HUES64 (cell line): ENCODE measurements at regions not wholly inside any gene's neighbourhood (a gene's known extent, or its start where the extent isn't known, plus 50 kb on each side); places are given as distances from the start of the nearest gene placed in this dataset.

Source experiments
- H3K27ac ChIP-seq: 2 replicates; pipeline ENCODE4 v1.7.0; 2013; ENCODE audit warnings: low read depth, low read length, inconsistent platforms
- H3K27me3 ChIP-seq: 2 replicates; pipeline ENCODE4 v1.6.1; 2013; ENCODE audit warnings: mild to moderate bottlenecking, low read length; ENCODE audit not compliant: insufficient read depth
- H3K36me3 ChIP-seq: 2 replicates; pipeline ENCODE4 v1.6.1; 2013; ENCODE audit warnings: mild to moderate bottlenecking, low read length; ENCODE audit not compliant: insufficient read depth
- H3K4me1 ChIP-seq: 2 replicates; pipeline ENCODE4 v1.6.1; 2013; ENCODE audit warnings: mild to moderate bottlenecking, low read length, moderate library complexity; ENCODE audit not compliant: insufficient read depth
- H3K4me3 ChIP-seq: 2 replicates; pipeline ENCODE4 v1.5.1; 2013; ENCODE audit warnings: mild to moderate bottlenecking, low read length, moderate library complexity
- H3K9ac ChIP-seq: 2 replicates; pipeline ENCODE4 v1.6.1; 2013; ENCODE audit warnings: mild to moderate bottlenecking, low read depth, low read length
- H3K9me3 ChIP-seq: 2 replicates; pipeline ENCODE4 v1.6.1; 2013; ENCODE audit warnings: low read depth, low read length; ENCODE audit not compliant: insufficient read depth
- WGBS: fragments of 150-250, 120-280 bp; methylation state at CpG from one replicate; pipeline ENCODE4 v1.1.7; 2013; ENCODE audit warnings: missing lambda C conversion rate; 5-methylcytosine and 5-hydroxymethylcytosine counted together

- Histone ChIP-seq H3K4me1 (peaks cover 50% of the 10 kb centered on the region), H3K9ac (no peak overlapping the region), H3K4me3 (no peak overlapping the region), H3K27me3 (no peaks in the 10 kb centered on the region), H3K9me3 (no peaks in the 10 kb centered on the region), H3K27ac (no peak overlapping the region), H3K36me3 (no peaks in the 10 kb centered on the region)
- 87% methylated on average over 5 of the region's 5 CpGs for WGBS
Observed at GRCh38 chr1:209387271-209387968, 196.1 kb upstream of the CAMK1G start.

GRCh38 chr1:209387969-209388329, 195.6 kb upstream of the CAMK1G start:
- no peak overlapping the region for H3K9ac ChIP-seq
- no peaks in the 10 kb centered on the region for H3K27me3 ChIP-seq
- H3K4me1 ChIP-seq: peaks cover 46% of the 10 kb centered on the region
- no peaks in the 10 kb centered on the region for H3K9me3 ChIP-seq
- H3K36me3 ChIP-seq: no peaks in the 10 kb centered on the region
- no peak overlapping the region for H3K27ac ChIP-seq
- H3K4me3 ChIP-seq: no peak overlapping the region
- 86% methylated on average over 1 of the region's 2 CpGs for WGBS

GRCh38 chr1:209388358-209388757, 195.2 kb upstream of the CAMK1G start:
- no peaks in the 10 kb centered on the region for H3K27me3 ChIP-seq
- WGBS: 94% methylated on average over 1 of the region's 1 CpG
- H3K27ac ChIP-seq: no peak overlapping the region
- H3K4me1 ChIP-seq: peaks cover 42% of the 10 kb centered on the region
- no peak overlapping the region for H3K4me3 ChIP-seq
- no peak overlapping the region for H3K9ac ChIP-seq
- no peaks in the 10 kb centered on the region for H3K36me3 ChIP-seq
- H3K9me3 ChIP-seq: no peaks in the 10 kb centered on the region

- Histone ChIP-seq H3K36me3 (no peaks in the 10 kb centered on the region), H3K9ac (no peak overlapping the region), H3K4me1 (peaks cover 39% of the 10 kb centered on the region), H3K27ac (no peak overlapping the region), H3K4me3 (no peak overlapping the region), H3K27me3 (no peaks in the 10 kb centered on the region), H3K9me3 (no peaks in the 10 kb centered on the region)
- 65% methylated on average over 1 of the region's 1 CpG for WGBS
Observed at GRCh38 chr1:209389258-209389657, 194.3 kb upstream of the CAMK1G start.

GRCh38 chr1:209389975-209390374, 193.5 kb upstream of the CAMK1G start:
- Histone ChIP-seq H3K4me3 (no peak overlapping the region), H3K9me3 (no peaks in the 10 kb centered on the region), H3K4me1 (peaks cover 39% of the 10 kb centered on the region), H3K27me3 (no peaks in the 10 kb centered on the region), H3K27ac (no peak overlapping the region), H3K36me3 (no peaks in the 10 kb centered on the region), H3K9ac (no peak overlapping the region)
- WGBS: 100% methylated on average over 1 of the region's 1 CpG

GRCh38 chr1:209390764-209391163, 192.8 kb upstream of the CAMK1G start:
- Histone ChIP-seq H3K36me3 (no peaks in the 10 kb centered on the region), H3K4me3 (no peak overlapping the region), H3K4me1 (peaks cover 39% of the 10 kb centered on the region), H3K9me3 (no peaks in the 10 kb centered on the region), H3K27me3 (no peaks in the 10 kb centered on the region), H3K27ac (no peak overlapping the region), H3K9ac (no peak overlapping the region)
- 100% methylated on average over 1 of the region's 1 CpG for WGBS

GRCh38 chr1:209391792-209392191, 191.7 kb upstream of the CAMK1G start:
- Histone ChIP-seq H3K4me1 (peaks cover 38% of the 10 kb centered on the region), H3K9ac (no peak overlapping the region), H3K9me3 (no peaks in the 10 kb centered on the region), H3K4me3 (no peak overlapping the region), H3K36me3 (no peaks in the 10 kb centered on the region), H3K27me3 (no peaks in the 10 kb centered on the region), H3K27ac (no peak overlapping the region)
- 69% methylated on average over 2 of the region's 2 CpGs for WGBS

GRCh38 chr1:209395169-209395568, 188.3 kb upstream of the CAMK1G start:
- H3K27me3 ChIP-seq: no peaks in the 10 kb centered on the region
- H3K9ac ChIP-seq: no peak overlapping the region
- no peaks in the 10 kb centered on the region for H3K36me3 ChIP-seq
- H3K4me3 ChIP-seq: no peak overlapping the region
- no peak overlapping the region for H3K27ac ChIP-seq
- peaks cover 55% of the 10 kb centered on the region for H3K4me1 ChIP-seq
- 30% methylated on average over 7 of the region's 7 CpGs for WGBS
- H3K9me3 ChIP-seq: no peaks in the 10 kb centered on the region

GRCh38 chr1:209397371-209397770, 186.1 kb upstream of the CAMK1G start:
- H3K4me1 ChIP-seq: peaks cover 48% of the 10 kb centered on the region
- no peak overlapping the region for H3K9ac ChIP-seq
- no peaks in the 10 kb centered on the region for H3K27me3 ChIP-seq
- no peaks in the 10 kb centered on the region for H3K9me3 ChIP-seq
- peak overlapping the region; percentile 62; the same call in 1 of the 2 replicates for H3K27ac ChIP-seq
- 89% methylated on average over 6 of the region's 6 CpGs for WGBS
- no peak overlapping the region for H3K4me3 ChIP-seq
- no peaks in the 10 kb centered on the region for H3K36me3 ChIP-seq

- Histone ChIP-seq H3K9ac (peak overlapping the region; percentile 17; the same call in 1 of the 2 replicates), H3K27me3 (no peaks in the 10 kb centered on the region), H3K9me3 (no peaks in the 10 kb centered on the region), H3K27ac (peak overlapping the region; percentile 62), H3K4me3 (no peak overlapping the region), H3K36me3 (no peaks in the 10 kb centered on the region), H3K4me1 (peaks cover 48% of the 10 kb centered on the region)
- 50% methylated on average over 3 of the region's 3 CpGs for WGBS
Observed at GRCh38 chr1:209397910-209398309, 185.6 kb upstream of the CAMK1G start.

- Histone ChIP-seq H3K27me3 (no peaks in the 10 kb centered on the region), H3K9ac (peak overlapping the region; percentile 17), H3K9me3 (no peaks in the 10 kb centered on the region), H3K36me3 (no peaks in the 10 kb centered on the region), H3K4me1 (peaks cover 49% of the 10 kb centered on the region), H3K27ac (peak overlapping the region; percentile 71), H3K4me3 (no peak overlapping the region)
- WGBS: 50% methylated on average over 4 of the region's 5 CpGs
Observed at GRCh38 chr1:209398313-209398991, 185.1 kb upstream of the CAMK1G start.
